GM12892 (cell line): ENCODE measurements at regions not wholly inside any gene's neighbourhood (a gene's known extent, or its start where the extent isn't known, plus 50 kb on each side); places are given as distances from the start of the nearest gene placed in this dataset.

ENCODE experiments used
- DNase-seq: peaks from one replicate; pipeline ENCODE4 v3.0.0; 2011; ENCODE audit not compliant: insufficient read length
- FAIRE-seq: peaks from 2 replicates; lab custom pipeline; 2011; peaks lifted over from hg19 to GRCh38; lab: Jason Lieb, UNC
- POLR2A ChIP-seq: IDR thresholded peaks from 2 replicates; pipeline ENCODE4 v1.6.1; 2011; ENCODE audit warnings: low read depth, low read length, control low read depth
- POLR2AphosphoS5 ChIP-seq: IDR thresholded peaks from 2 replicates; pipeline ENCODE4 v1.6.1; 2011; ENCODE audit warnings: low read depth, low read length, control low read depth
- TAF1 ChIP-seq: IDR thresholded peaks from 2 replicates; pipeline ENCODE4 v1.6.1; 2011; ENCODE audit warnings: low read depth, mild to moderate bottlenecking, control low read depth, low read length, borderline replicate concordance

DNA sequence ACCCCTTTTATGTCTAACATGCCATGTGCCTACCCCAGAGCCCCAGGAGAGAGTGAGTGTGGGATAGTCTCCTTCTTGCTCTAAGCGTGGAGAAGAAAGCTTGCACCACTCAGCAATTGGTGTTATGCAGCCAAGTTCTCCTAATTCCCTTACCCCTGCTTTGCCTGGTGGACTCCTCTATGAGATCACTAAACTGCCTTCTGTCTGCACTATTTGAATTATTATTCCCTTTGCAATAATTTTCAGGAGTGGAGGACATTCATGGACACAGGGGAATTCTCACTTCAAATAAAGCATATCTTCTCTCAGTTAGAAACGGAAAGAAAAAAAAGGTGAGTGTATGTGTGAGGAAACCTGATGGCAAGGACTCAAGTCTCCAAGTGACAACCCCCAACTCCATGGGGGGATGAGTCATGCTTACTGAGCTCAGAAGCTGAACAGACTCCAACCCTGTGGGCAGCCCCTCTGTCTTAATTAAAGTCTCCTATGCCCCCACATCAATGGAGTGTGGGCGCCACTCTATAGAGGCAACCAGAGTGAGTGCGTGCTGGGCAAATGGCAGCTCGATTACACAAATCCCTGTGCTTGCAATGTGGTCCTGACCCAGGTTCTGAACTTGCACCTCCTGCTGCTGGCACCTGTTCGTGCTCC lies 381.9 kb downstream of the RAB28 start:
- TF ChIP-seq POLR2AphosphoS5 (no peak), TAF1 (no peak), POLR2A (no peak)
- FAIRE-seq = no peak
- DNase-seq = no peak

DNA sequence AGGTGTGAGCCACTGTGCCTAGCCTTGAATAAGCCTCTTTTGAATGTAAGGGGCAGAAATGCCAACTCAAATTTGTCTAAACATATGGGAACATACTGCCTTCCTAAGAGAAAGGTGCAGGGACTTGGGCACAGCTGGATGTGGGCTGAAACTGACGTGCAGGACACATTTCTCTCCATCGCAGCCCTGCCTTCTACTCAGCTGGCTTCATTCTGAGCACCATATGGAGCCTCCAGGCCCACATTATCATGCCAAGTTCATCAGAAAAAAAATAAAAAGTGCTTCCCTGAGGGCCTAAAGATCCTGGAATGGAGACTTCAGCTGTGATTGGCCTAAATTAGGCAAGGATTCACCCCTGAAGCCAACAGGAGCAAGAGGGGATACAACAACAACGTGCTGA lies 386.2 kb downstream of the RAB28 start:
- DNase-seq (no peak), FAIRE-seq (no peak)
- TF ChIP-seq POLR2A (no peak), POLR2AphosphoS5 (no peak), TAF1 (no peak)

DNA sequence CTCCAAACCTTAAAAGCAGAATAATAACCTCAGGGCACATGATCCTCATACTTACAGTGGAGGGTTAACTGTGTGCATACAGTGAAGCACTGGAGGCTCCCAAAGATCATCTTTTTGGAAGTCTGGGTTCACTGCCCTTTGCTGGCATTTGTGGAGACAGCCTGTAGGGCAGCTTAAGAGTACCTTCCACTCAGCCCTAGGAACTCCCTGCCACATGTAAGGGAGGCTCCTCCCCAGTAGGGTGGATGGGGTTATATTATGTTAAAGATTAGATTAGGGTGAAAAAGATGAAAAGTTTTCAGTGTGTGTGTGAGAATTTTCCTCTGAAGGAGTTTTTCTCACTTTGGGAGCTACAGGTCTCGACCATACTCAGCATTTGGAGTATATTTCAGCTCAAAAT lies 388.4 kb downstream of the RAB28 start:
- no peak for DNase-seq

DNA sequence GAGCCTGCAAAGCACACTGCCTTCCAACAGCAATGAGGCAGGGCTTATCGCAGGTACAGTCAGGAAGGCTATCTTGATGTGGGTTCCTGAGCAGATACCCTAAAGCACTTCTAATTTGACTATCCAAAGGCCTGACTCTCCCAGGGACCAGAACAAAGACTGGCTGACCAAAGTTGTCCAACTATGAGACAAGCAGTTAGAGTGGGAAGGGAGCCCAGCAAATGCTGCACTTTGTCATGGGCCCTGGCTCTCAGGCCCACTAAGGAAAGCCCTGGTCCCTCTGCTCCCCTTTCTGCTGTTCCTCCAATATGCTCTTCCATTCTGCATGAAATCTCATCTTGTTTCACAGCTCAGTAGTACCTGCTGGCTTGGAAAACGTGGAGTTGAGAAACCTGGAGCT lies 391.0 kb downstream of the RAB28 start:
- TF ChIP-seq POLR2A = no peak
- no peak for TF ChIP-seq TAF1
- TF ChIP-seq POLR2AphosphoS5 = no peak
- no peak for FAIRE-seq
- DNase-seq = no peak

More for the DNA sequence above, 388.4 kb downstream of the RAB28 start:
- no peak for FAIRE-seq
- TF ChIP-seq TAF1 (no peak), POLR2AphosphoS5 (no peak), POLR2A (no peak)

DNA sequence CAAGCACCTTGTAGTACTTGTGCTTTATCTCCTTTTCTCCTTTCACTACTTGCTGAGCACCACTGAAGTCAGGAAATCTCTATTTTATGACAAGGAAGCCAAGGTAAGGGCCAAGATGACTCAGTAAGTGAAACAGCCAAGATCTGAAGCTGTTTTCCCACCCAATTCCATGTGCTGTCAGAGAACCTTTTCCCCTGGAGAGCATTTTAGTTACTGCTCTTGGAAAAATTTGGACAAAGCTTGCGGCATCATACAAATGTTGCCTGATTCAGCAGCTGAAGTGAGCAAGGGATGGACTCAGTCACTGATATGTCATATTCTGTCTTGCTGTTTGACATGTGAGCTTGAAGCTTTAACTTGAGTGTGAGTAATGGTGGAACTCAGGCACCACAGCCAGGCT lies 391.4 kb downstream of the RAB28 start:
- no peak for DNase-seq
- no peak for FAIRE-seq
- TF ChIP-seq TAF1 (no peak), POLR2A (no peak), POLR2AphosphoS5 (no peak)

- no peak for DNase-seq
- no peak for FAIRE-seq
- TF ChIP-seq TAF1 (no peak), POLR2AphosphoS5 (no peak), POLR2A (no peak)
Measured at GRCh38 chr4:13089659-13089998, 394.5 kb downstream of the RAB28 start.

GRCh38 chr4:13088726-13089658 lies 395.1 kb downstream of the RAB28 start:
- FAIRE-seq = no peak
- DNase-seq = no peak
- TF ChIP-seq POLR2AphosphoS5 (no peak), POLR2A (no peak), TAF1 (no peak)

- FAIRE-seq = no peak
- TF ChIP-seq POLR2A (no peak), TAF1 (no peak), POLR2AphosphoS5 (no peak)
- DNase-seq = no peak
Measured at GRCh38 chr4:13087041-13087440, 397.1 kb downstream of the RAB28 start.

GRCh38 chr4:13084210-13084609 lies 399.9 kb downstream of the RAB28 start:
- DNase-seq (no peak), FAIRE-seq (no peak)
- TF ChIP-seq TAF1 (no peak), POLR2AphosphoS5 (no peak), POLR2A (no peak)

GRCh38 chr4:13081830-13082229 lies 402.3 kb downstream of the RAB28 start:
- no peak for TF ChIP-seq POLR2A
- no peak for TF ChIP-seq TAF1
- TF ChIP-seq POLR2AphosphoS5 = no peak
- no peak for DNase-seq
- no peak for FAIRE-seq

- TF ChIP-seq TAF1 (no peak), POLR2AphosphoS5 (no peak), POLR2A (no peak)
- DNase-seq = no peak
Measured at GRCh38 chr4:13067077-13067476, 417.1 kb downstream of the RAB28 start.

More at GRCh38 chr4:13067077-13067476, 417.1 kb downstream of the RAB28 start:
- no peak for FAIRE-seq
